WI38 (cell line): ENCODE measurements at regions not wholly inside any gene's neighbourhood (a gene's known extent, or its start where the extent isn't known, plus 50 kb on each side); places are given as distances from the start of the nearest gene placed in this dataset.

Source experiments
- H3K4me3 ChIP-seq: 2 replicates; pipeline ENCODE4 v1.5.1; 2011; ENCODE audit warnings: low read depth, mild to moderate bottlenecking, control low read depth, low read length
- TF ChIP-seq, protein P1 (sequence below): IDR thresholded peaks from 2 replicates; pipeline ENCODE4 v1.5.1; 2012; ENCODE audit warnings: low read depth, mild to moderate bottlenecking, control low read depth, low read length

DNA sequence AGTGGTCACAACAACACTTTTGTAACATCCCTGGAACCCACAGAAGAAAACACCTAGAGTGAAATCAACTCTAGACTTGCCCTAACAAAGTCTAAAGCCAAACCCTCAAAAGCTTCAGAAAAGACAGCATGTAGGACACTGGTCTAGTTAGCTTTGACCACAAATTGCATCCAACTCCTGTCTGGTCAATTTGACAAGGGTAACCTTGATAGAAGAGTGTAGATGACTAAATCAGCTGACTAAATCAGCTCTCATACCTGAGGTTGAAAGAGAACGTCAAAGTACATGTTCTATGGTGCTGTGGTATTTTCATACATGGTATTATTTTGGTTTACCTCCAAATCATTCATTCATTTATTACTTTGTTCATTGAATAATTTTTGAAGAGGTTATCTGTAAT, 272.8 kb downstream of the KLF5 start:
- H3K4me3 ChIP-seq = no peak overlapping the region
- TF ChIP-seq, protein P1, sequence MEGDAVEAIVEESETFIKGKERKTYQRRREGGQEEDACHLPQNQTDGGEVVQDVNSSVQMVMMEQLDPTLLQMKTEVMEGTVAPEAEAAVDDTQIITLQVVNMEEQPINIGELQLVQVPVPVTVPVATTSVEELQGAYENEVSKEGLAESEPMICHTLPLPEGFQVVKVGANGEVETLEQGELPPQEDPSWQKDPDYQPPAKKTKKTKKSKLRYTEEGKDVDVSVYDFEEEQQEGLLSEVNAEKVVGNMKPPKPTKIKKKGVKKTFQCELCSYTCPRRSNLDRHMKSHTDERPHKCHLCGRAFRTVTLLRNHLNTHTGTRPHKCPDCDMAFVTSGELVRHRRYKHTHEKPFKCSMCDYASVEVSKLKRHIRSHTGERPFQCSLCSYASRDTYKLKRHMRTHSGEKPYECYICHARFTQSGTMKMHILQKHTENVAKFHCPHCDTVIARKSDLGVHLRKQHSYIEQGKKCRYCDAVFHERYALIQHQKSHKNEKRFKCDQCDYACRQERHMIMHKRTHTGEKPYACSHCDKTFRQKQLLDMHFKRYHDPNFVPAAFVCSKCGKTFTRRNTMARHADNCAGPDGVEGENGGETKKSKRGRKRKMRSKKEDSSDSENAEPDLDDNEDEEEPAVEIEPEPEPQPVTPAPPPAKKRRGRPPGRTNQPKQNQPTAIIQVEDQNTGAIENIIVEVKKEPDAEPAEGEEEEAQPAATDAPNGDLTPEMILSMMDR = no peak

DNA sequence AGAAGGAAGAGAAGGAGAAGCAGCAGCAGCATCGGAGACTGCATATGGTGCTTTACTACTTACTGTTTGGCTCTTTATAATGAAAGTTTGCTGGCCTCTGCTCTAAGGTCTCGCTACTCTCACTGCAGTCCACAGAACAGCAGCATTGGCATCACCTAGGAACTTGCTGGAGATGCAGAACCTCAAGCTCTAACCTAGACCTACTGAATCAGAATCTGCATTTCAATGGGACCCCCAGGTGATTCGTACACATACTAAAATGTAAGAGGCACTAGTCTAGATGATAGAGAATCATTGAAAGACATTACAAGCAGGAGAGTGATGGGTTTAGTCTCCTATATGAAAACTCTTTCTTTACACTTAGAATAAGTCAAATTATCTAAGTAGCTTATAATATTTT, 270.6 kb downstream of the KLF5 start:
- no peak overlapping the region for H3K4me3 ChIP-seq
- TF ChIP-seq, protein P1 = no peak

DNA sequence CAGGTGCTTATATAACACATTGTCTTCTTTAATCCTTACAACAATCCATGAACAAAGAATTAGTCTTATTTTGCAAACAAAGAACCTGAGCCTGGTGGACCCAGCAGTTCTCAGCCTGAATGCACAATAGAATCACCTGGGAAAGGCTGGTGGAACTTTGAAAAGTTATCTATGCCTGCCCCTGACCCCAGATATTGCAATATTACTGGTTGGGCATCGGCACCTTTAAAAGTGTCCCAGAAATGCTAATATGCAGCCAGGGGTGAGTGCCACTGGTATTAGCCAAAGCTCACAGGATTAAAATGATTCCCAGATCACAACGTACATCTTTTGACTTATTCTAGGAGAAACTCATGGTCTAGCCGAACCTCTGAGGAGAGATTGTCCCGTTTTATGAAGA, 268.8 kb downstream of the KLF5 start:
- no peak overlapping the region for H3K4me3 ChIP-seq
- TF ChIP-seq, protein P1 = no peak

- TF ChIP-seq, protein P1 = no peak
- H3K4me3 ChIP-seq = no peak overlapping the region
Measured at GRCh38 chr13:73325723-73326558, 267.1 kb downstream of the KLF5 start.

DNA sequence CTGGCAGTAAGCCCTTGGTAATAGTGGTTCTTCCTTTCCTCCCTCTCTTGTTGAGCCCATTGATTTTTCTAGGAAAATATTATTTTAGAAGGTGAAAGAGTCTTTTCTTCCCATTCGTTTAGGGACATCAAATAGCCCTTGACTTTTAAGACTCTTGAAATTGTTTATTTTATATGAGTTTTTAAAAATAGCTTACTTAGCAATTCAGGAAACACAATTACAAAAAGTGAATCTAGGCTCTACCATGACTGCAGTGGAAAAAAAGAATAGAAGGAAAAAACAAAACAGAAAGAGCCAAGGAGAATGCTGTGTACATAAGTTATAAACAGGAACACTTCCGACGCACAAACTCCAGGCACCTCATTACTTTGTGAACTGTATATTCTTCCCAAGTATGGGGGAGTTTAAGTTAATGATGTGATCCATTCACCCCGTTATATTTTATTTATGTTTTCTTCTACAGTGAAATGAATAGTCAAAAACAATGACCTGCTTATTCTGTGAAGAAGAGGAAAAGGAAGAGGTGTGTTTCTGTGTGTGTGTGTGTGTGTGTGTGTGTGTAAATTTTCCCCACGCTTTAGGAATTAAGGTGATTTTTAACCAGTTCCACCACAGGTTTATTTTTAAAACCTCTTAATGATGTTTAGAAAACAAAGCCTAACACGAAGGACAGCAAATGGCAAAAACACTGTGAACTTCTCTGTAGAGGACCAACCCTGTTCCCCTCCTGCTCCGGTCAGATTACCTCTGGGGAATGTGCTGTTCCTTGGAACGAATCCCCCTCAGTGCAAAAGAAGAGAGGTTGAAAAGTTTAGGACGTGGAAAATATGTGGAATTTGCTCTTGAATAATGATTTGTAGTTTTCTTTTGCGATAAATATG, 266.3 kb downstream of the KLF5 start:
- H3K4me3 ChIP-seq = no peak overlapping the region
- TF ChIP-seq, protein P1 = no peak

DNA sequence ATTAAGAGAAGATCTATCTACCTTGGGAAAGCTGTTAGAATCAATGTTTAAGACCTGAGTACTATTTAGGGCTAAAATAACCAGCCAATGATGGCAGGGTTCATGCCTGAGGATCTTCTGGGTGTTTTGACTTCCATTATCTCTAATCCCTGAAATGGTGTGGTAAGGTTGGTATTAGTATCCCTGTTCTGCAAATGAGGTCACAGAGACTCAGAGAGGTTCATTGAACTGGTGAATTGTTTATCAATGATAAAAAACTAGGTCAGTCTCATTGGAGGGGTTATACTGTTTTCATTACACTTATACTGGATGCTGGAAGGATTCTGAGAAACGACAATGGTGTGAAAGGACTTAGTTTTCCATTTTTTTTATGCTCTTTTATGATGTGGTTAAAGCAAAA, 264.8 kb downstream of the KLF5 start:
- TF ChIP-seq, protein P1 = no peak
- H3K4me3 ChIP-seq = no peak overlapping the region

DNA sequence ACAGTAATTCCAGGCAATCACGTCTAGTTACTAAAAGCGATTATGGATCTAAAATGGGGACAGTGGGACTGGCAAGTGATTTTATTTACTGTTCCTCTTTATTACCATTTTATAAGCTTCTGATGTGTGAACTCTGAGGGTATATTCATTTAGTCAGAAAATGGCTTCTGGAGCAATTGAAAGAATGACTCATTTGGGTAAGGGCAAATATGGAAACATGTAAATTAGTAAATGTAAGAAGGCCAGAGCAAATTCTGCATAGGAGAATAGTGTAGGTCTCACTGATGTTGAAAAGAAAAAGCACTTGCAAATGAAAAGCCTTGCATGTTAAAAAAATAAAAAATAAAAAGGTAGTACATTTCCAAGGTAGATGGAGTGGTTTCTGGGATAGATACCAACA, 262.2 kb downstream of the KLF5 start:
- no peak overlapping the region for H3K4me3 ChIP-seq
- TF ChIP-seq, protein P1 = no peak
